ENCODE measurements at regions not wholly inside any gene's neighbourhood (a gene's known extent, or its start where the extent isn't known, plus 50 kb on each side); places are given as distances from the start of the nearest gene placed in this dataset.

GRCh38 chr11:112661146-112661545, 300.1 kb upstream of the NCAM1 start:
- POLR2A ChIA-PET, result no interaction called here

DNA sequence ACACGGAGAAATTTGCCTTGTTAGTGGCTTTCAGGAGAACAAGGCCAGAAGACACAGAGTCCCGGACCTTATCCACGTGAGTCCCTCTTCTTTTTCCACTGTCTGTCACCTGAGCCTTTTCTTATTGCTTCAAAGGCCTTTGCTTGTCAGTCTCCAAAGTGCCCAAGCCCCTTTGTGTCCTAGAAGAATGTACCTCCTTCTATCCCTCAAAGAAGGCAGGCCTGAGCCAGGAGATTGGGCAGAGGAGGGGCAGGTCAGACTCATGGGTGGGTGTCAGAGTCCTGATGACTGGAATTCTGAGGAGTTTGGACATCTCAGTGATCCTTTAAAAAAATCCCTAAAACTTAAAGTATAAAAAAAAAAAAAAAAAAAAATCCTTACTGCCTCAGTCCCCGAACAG, 299.6 kb upstream of the NCAM1 start:
- intact Hi-C loops (cut with micrococcal nuclease; ENCODE audit: unreplicated experiment), result no loop called here
- Histone ChIP-seq H3K27me3 (ENCODE audit: control insufficient read depth, insufficient read depth, low read length) (no peaks in the 10 kb centered on the region), H3K4me3 (ENCODE audit: low read depth in 2 of 2, low read length in 2 of 2) (no peak overlapping the region), H3K36me3 (ENCODE audit: control insufficient read depth, insufficient read depth, low read length) (no peaks in the 10 kb centered on the region), H3K9me3 (ENCODE audit: control insufficient read depth, insufficient read depth, low read depth, low read length) (no peaks in the 10 kb centered on the region), H3K27ac (ENCODE audit: low read length) (no peak overlapping the region), H3K4me1 (ENCODE audit: control insufficient read depth, insufficient read depth, low read length) (no peaks in the 10 kb centered on the region)
- ChIA-PET CTCF (no interaction called here), POLR2A (no interaction called here)
- DNase-seq (ENCODE audit: low read depth, low spot score), result no peak
- in situ Hi-C loops (cut with HindIII; ENCODE audit: low pct_unique_long_range_greater_than_20kb, low sequenced_read_pairs), result no loop called here
- no peak for ATAC-seq
- TF ChIP-seq POLR2AphosphoS5 (IDR thresholded peaks at IDR 0.05; ENCODE audit: low read depth, low read length) (no peak), REST (IDR thresholded peaks at IDR 0.05; ENCODE audit: insufficient read depth in 1 of 2, low read depth in 2 of 2, low read length in 1 of 2) (no peak)
- BruUV-seq (replicated peaks), result no TSS peak

More at GRCh38 chr11:112661146-112661545, 300.1 kb upstream of the NCAM1 start:
- no peaks in the 10 kb centered on the region for H3K9me3 ChIP-seq (ENCODE audit: control insufficient read depth, insufficient read depth, low read depth, low read length)
- H3K4me1 ChIP-seq (ENCODE audit: control insufficient read depth, insufficient read depth, low read length), result no peaks in the 10 kb centered on the region
- H3K27ac ChIP-seq (ENCODE audit: low read length), result no peak overlapping the region
- H3K27me3 ChIP-seq (ENCODE audit: control insufficient read depth, insufficient read depth, low read length), result no peaks in the 10 kb centered on the region
- no peak overlapping the region for H3K4me3 ChIP-seq (ENCODE audit: low read depth in 2 of 2, low read length in 2 of 2)
- BruUV-seq (replicated peaks), result no TSS peak
- TF ChIP-seq POLR2AphosphoS5 (IDR thresholded peaks at IDR 0.05; ENCODE audit: low read depth, low read length) (no peak), TCF7L2 (IDR thresholded peaks at IDR 0.05; ENCODE audit: low read depth, low read length) (no peak), CTCF (IDR thresholded peaks at IDR 0.05) (no peak), SIN3A (IDR thresholded peaks at IDR 0.05; ENCODE audit: borderline replicate concordance, insufficient read depth, low read depth, low read length) (no peak), REST (IDR thresholded peaks at IDR 0.05; ENCODE audit: insufficient read depth in 1 of 2, low read depth in 2 of 2, low read length in 1 of 2) (no peak)
- intact Hi-C loops (cut with micrococcal nuclease; ENCODE audit: unreplicated experiment) (no loop called here), in situ Hi-C loops (cut with HindIII; ENCODE audit: low pct_unique_long_range_greater_than_20kb, low sequenced_read_pairs) (no loop called here)
- no peaks in the 10 kb centered on the region for H3K36me3 ChIP-seq (ENCODE audit: control insufficient read depth, insufficient read depth, low read length)
- no peak for DNase-seq (ENCODE audit: low read depth, low spot score)
- CTCF ChIA-PET, result no interaction called here
- no peak for ATAC-seq
